ENCODE measurements at regions not wholly inside any gene's neighbourhood (a gene's known extent, or its start where the extent isn't known, plus 50 kb on each side); places are given as distances from the start of the nearest gene placed in this dataset.
"Not testable (repeated sequence)": the region's sequence is repeated elsewhere in the genome, so short reads cannot be mapped to it uniquely, and the experiment has no call there.

- H3F3A ChIP-seq (ENCODE audit: control insufficient read depth, insufficient read depth): no peaks in the 10 kb centered on the region
- no peaks in the 10 kb centered on the region for H4K20me1 ChIP-seq (ENCODE audit: control insufficient read depth, insufficient read depth, low read depth, low read length)
- H3K4me1 ChIP-seq (ENCODE audit: control insufficient read depth, low read length): no peaks in the 10 kb centered on the region
- no peak overlapping the region for H3K4me2 ChIP-seq (ENCODE audit: low read length)
- H3K9me2 ChIP-seq (replicated peaks; ENCODE audit: control insufficient read depth, low read length): no peaks in the 10 kb centered on the region
- H3K36me3 ChIP-seq (ENCODE audit: control insufficient read depth, low read length): no peaks in the 10 kb centered on the region
- H3K27ac ChIP-seq (ENCODE audit: low read depth, low read length): no peak overlapping the region
- no peaks in the 10 kb centered on the region for H3K27me3 ChIP-seq (ENCODE audit: control insufficient read depth, low read length)
- no peaks in the 10 kb centered on the region for H3K79me2 ChIP-seq (ENCODE audit: control insufficient read depth, low read length)
- H3K9me3 ChIP-seq (ENCODE audit: control insufficient read depth, insufficient read depth, low read length): no peaks in the 10 kb centered on the region
- TF ChIP-seq EZH2phosphoT487 (IDR thresholded peaks at IDR 0.05; ENCODE audit: borderline replicate concordance, low read length) (no peak), CTCF (IDR thresholded peaks at IDR 0.05; ENCODE audit: low read depth, low read length, poor library complexity, severe bottlenecking) (no peak)
- no peak overlapping the region for H3K4me3 ChIP-seq (ENCODE audit: low read length)
These were observed 1530.4 kb downstream of the BRD1 start for GRCh38 chr22:48297296-48297695.

- not testable (repeated sequence) for H3K4me2 ChIP-seq (ENCODE audit: low read length); H3K27me3 ChIP-seq (ENCODE audit: control insufficient read depth, low read length); H3F3A ChIP-seq (ENCODE audit: control insufficient read depth, insufficient read depth); H3K79me2 ChIP-seq (ENCODE audit: control insufficient read depth, low read length); H3K4me3 ChIP-seq (ENCODE audit: low read length); H3K4me1 ChIP-seq (ENCODE audit: control insufficient read depth, low read length); H3K9me3 ChIP-seq (ENCODE audit: control insufficient read depth, insufficient read depth, low read length); H3K9me2 ChIP-seq (replicated peaks; ENCODE audit: control insufficient read depth, low read length); H3K36me3 ChIP-seq (ENCODE audit: control insufficient read depth, low read length); H3K27ac ChIP-seq (ENCODE audit: low read depth, low read length); H4K20me1 ChIP-seq (ENCODE audit: control insufficient read depth, insufficient read depth, low read depth, low read length)
These were observed 1527.5 kb downstream of the TBC1D22A start for GRCh38 chr22:48289954-48290353.

GRCh38 chr22:48288376-48288940, 1526.0 kb downstream of the TBC1D22A start:
- Histone ChIP-seq H3K4me1 (ENCODE audit: control insufficient read depth, low read length) (no peaks in the 10 kb centered on the region), H3K27me3 (ENCODE audit: control insufficient read depth, low read length) (peaks cover 2% of the 10 kb centered on the region; the same call in 1 of the 2 replicates), H3K27ac (ENCODE audit: low read depth, low read length) (no peak overlapping the region), H3K9me3 (ENCODE audit: control insufficient read depth, insufficient read depth, low read length) (no peaks in the 10 kb centered on the region; the same call in 1 of the 2 replicates), H3K4me2 (ENCODE audit: low read length) (no peak overlapping the region), H4K20me1 (ENCODE audit: control insufficient read depth, insufficient read depth, low read depth, low read length) (no peaks in the 10 kb centered on the region), H3K9me2 (replicated peaks; ENCODE audit: control insufficient read depth, low read length) (no peaks in the 10 kb centered on the region), H3K79me2 (ENCODE audit: control insufficient read depth, low read length) (no peaks in the 10 kb centered on the region), H3K4me3 (ENCODE audit: low read length) (no peak overlapping the region), H3F3A (ENCODE audit: control insufficient read depth, insufficient read depth) (no peaks in the 10 kb centered on the region), H3K36me3 (ENCODE audit: control insufficient read depth, low read length) (no peaks in the 10 kb centered on the region)
- TF ChIP-seq EZH2phosphoT487 (IDR thresholded peaks at IDR 0.05; ENCODE audit: borderline replicate concordance, low read length) (no peak), CTCF (IDR thresholded peaks at IDR 0.05; ENCODE audit: low read depth, low read length, poor library complexity, severe bottlenecking) (no peak)

- no peaks in the 10 kb centered on the region for H3K36me3 ChIP-seq (ENCODE audit: control insufficient read depth, low read length)
- H3K27me3 ChIP-seq (ENCODE audit: control insufficient read depth, low read length): peaks cover 2% of the 10 kb centered on the region; the same call in 1 of the 2 replicates
- H3K4me2 ChIP-seq (ENCODE audit: low read length): no peak overlapping the region
- no peak overlapping the region for H3K4me3 ChIP-seq (ENCODE audit: low read length)
- TF ChIP-seq CTCF (IDR thresholded peaks at IDR 0.05; ENCODE audit: low read depth, low read length, poor library complexity, severe bottlenecking) (no peak), EZH2phosphoT487 (IDR thresholded peaks at IDR 0.05; ENCODE audit: borderline replicate concordance, low read length) (no peak)
- no peaks in the 10 kb centered on the region for H3F3A ChIP-seq (ENCODE audit: control insufficient read depth, insufficient read depth)
- H3K79me2 ChIP-seq (ENCODE audit: control insufficient read depth, low read length): no peaks in the 10 kb centered on the region
- H3K9me2 ChIP-seq (replicated peaks; ENCODE audit: control insufficient read depth, low read length): no peaks in the 10 kb centered on the region
- no peak overlapping the region for H3K27ac ChIP-seq (ENCODE audit: low read depth, low read length)
- H4K20me1 ChIP-seq (ENCODE audit: control insufficient read depth, insufficient read depth, low read depth, low read length): no peaks in the 10 kb centered on the region
- no peaks in the 10 kb centered on the region for H3K4me1 ChIP-seq (ENCODE audit: control insufficient read depth, low read length)
- no peaks in the 10 kb centered on the region; the same call in 1 of the 2 replicates for H3K9me3 ChIP-seq (ENCODE audit: control insufficient read depth, insufficient read depth, low read length)
These were observed 1524.6 kb downstream of the TBC1D22A start for GRCh38 chr22:48287031-48287430.
